ENCODE measurements at regions not wholly inside any gene's neighbourhood (a gene's known extent, or its start where the extent isn't known, plus 50 kb on each side); places are given as distances from the start of the nearest gene placed in this dataset.

DNA sequence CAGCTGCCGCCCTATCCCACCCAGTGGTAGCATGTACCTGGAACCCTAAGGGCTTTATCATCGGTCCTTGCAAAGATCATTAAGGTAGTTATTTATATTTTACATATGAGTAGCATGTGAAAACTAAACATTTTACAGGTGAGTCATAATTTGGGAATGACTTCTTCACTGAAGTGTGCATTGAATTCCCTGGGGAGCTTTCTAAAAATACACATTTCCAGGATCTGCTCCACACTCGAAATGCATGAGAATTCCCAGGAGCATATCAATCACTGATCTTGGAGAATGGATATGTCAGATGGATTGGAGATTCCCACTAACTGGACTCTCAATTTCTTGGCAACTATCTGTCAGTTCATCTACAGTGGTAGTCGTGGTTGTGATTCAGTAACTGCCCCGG, 717.5 kb downstream of the IRX1 start:
- TF ChIP-seq POLR2A (IDR thresholded peaks at IDR 0.05) (no peak), EP300 (IDR thresholded peaks at IDR 0.05) (no peak), POLR2AphosphoS5 (IDR thresholded peaks at IDR 0.05) (no peak)
- TF ChIP-seq, protein P1, sequence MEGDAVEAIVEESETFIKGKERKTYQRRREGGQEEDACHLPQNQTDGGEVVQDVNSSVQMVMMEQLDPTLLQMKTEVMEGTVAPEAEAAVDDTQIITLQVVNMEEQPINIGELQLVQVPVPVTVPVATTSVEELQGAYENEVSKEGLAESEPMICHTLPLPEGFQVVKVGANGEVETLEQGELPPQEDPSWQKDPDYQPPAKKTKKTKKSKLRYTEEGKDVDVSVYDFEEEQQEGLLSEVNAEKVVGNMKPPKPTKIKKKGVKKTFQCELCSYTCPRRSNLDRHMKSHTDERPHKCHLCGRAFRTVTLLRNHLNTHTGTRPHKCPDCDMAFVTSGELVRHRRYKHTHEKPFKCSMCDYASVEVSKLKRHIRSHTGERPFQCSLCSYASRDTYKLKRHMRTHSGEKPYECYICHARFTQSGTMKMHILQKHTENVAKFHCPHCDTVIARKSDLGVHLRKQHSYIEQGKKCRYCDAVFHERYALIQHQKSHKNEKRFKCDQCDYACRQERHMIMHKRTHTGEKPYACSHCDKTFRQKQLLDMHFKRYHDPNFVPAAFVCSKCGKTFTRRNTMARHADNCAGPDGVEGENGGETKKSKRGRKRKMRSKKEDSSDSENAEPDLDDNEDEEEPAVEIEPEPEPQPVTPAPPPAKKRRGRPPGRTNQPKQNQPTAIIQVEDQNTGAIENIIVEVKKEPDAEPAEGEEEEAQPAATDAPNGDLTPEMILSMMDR (IDR thresholded peaks at IDR 0.05) = no peak
